ENCODE measurements at regions not wholly inside any gene's neighbourhood (a gene's known extent, or its start where the extent isn't known, plus 50 kb on each side); places are given as distances from the start of the nearest gene placed in this dataset.

DNA sequence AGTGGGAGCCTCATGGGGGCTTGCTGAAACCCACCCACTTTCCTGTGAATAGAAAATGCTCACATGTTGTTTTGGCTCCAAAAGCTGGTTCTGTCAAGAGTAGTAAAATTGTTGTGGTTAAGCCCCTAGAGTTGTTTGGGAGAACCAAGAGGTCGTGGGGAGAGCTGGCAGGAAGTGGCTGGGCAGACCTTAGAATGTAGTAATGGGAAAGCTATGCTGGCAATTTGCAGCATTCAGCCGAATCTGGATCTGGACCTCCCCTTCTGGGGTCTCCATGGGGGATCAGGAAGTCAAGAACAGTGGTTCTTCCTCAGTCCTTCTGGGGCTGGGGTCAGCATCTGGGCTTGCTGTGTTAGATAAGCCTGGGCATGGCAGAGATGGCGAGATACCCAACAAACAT is 150.6 kb upstream of the TBX3 start:
- H2BK120ac ChIP-seq (replicated peaks; ENCODE audit: low read depth, low read length): no peak overlapping the region
- DNase-seq (ENCODE audit: low read depth in 1 of 2, low spot score in 2 of 2): no peak
- H3K36me3 ChIP-seq (ENCODE audit: control insufficient read depth in 2 of 4, insufficient read depth in 4 of 4, low read length in 3 of 4): no peaks in the 10 kb centered on the region
- H2AFZ ChIP-seq (ENCODE audit: low read length): no peak overlapping the region
- H3K56ac ChIP-seq (replicated peaks; ENCODE audit: insufficient read length, low read depth, low read length): no peak overlapping the region
- H3K23me2 ChIP-seq (ENCODE audit: low read depth, low read length): peaks cover 4% of the 10 kb centered on the region; the same call in 1 of the 2 replicates
- no peak overlapping the region for H3K4ac ChIP-seq (replicated peaks; ENCODE audit: insufficient read length, low read depth, low read length)
- no peaks in the 10 kb centered on the region for H4K20me1 ChIP-seq (replicated peaks in 1 of 2; ENCODE audit: control insufficient read depth in 1 of 2, insufficient read depth in 2 of 2, low read length in 2 of 2)
- no peak overlapping the region for H3K4me2 ChIP-seq (ENCODE audit: insufficient read depth in 1 of 2, low read depth in 2 of 2, low read length in 2 of 2)
- H2BK12ac ChIP-seq (ENCODE audit: low read depth, low read length): no peak overlapping the region
- no peaks in the 10 kb centered on the region for H3K79me1 ChIP-seq (ENCODE audit: low read depth, low read length)
- peaks cover 3 to 7% of the 10 kb centered on the region in 2 experiments for H3K9me3 ChIP-seq (ENCODE audit: insufficient read depth in 2 of 2, low read depth in 1 of 2, low read length in 1 of 2)
- H2BK15ac ChIP-seq (ENCODE audit: low read length): no peak overlapping the region
- no peak overlapping the region for H3K14ac ChIP-seq (ENCODE audit: insufficient read length)
- no peak overlapping the region for H3K9ac ChIP-seq (replicated peaks in 1 of 4; ENCODE audit: extremely low read depth in 1 of 4, low read depth in 3 of 4, low read length in 3 of 4)
- H4K8ac ChIP-seq (ENCODE audit: extremely low read depth, insufficient read depth, low read length): no peak overlapping the region
- H3K23ac ChIP-seq (ENCODE audit: insufficient read length): no peak overlapping the region
- no peak overlapping the region for H4K91ac ChIP-seq (replicated peaks; ENCODE audit: insufficient read length, low read length)
- FAIRE-seq: no peak
- no peaks in the 10 kb centered on the region for H3K79me2 ChIP-seq (ENCODE audit: control insufficient read depth in 1 of 2, insufficient read depth in 2 of 2, low read length in 2 of 2)
- H3K27me3 ChIP-seq (replicated peaks in 1 of 4; ENCODE audit: control insufficient read depth in 3 of 4, extremely low read depth in 1 of 4, insufficient read depth in 3 of 4, low read length in 3 of 4): no peaks in the 10 kb centered on the region
- H4K5ac ChIP-seq (ENCODE audit: insufficient read length, low read depth, low read length): no peak overlapping the region
- WGBS, 2 experiments (ENCODE audit: extremely low coverage in 1 of 2, insufficient coverage in 1 of 2, insufficient read length in 1 of 2, insufficient replicate concordance in 2 of 2, low coverage in 1 of 2, low lambda C conversion rate in 2 of 2, missing lambda C conversion rate in 1 of 2): 78% methylated on average over 3 of the region's 3 CpGs; no CpG with 5 or more reads in 1 of the 2 experiments
- H3K4me1 ChIP-seq (replicated peaks in 1 of 4; ENCODE audit: control insufficient read depth in 3 of 4, insufficient read depth in 4 of 4, low read length in 3 of 4): no peaks in the 10 kb centered on the region
- no peak overlapping the region for H3K27ac ChIP-seq (ENCODE audit: low read depth, low read length)
- no peak overlapping the region for H2BK20ac ChIP-seq (ENCODE audit: low read length)
- no peak overlapping the region for H3K18ac ChIP-seq (ENCODE audit: extremely low read depth, low read length)
- POLR2A ChIA-PET (ENCODE audit: partially characterized antibody): interaction anchor here (0.7 to 1.0 kb wide), 2 partner anchors 10 to 959 kb away, joined by 3 to 4 read pairs; no protein-coding TSS in a partner anchor
- no peak overlapping the region for H2BK5ac ChIP-seq (ENCODE audit: low read depth, low read length)
- H3K4me3 ChIP-seq (ENCODE audit: extremely low read depth in 1 of 4, insufficient read depth in 2 of 4, low read depth in 3 of 4, low read length in 4 of 4): no peak overlapping the region
- H2AK5ac ChIP-seq (ENCODE audit: low read depth, low read length): no peak overlapping the region
- CTCF ChIA-PET (ENCODE audit: partially characterized antibody): no interaction called here
- TF ChIP-seq, protein P1, sequence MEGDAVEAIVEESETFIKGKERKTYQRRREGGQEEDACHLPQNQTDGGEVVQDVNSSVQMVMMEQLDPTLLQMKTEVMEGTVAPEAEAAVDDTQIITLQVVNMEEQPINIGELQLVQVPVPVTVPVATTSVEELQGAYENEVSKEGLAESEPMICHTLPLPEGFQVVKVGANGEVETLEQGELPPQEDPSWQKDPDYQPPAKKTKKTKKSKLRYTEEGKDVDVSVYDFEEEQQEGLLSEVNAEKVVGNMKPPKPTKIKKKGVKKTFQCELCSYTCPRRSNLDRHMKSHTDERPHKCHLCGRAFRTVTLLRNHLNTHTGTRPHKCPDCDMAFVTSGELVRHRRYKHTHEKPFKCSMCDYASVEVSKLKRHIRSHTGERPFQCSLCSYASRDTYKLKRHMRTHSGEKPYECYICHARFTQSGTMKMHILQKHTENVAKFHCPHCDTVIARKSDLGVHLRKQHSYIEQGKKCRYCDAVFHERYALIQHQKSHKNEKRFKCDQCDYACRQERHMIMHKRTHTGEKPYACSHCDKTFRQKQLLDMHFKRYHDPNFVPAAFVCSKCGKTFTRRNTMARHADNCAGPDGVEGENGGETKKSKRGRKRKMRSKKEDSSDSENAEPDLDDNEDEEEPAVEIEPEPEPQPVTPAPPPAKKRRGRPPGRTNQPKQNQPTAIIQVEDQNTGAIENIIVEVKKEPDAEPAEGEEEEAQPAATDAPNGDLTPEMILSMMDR (IDR thresholded peaks at IDR 0.05; ENCODE audit: control extremely low read depth in 1 of 3, insufficient read depth in 1 of 3, low read depth in 1 of 3, low read length in 3 of 3): no peak
- TF ChIP-seq POU5F1 (IDR thresholded peaks at IDR 0.05; ENCODE audit: low read depth, low read length) (no peak), CBX8 (IDR thresholded peaks at IDR 0.05; ENCODE audit: borderline replicate concordance, low read depth, low read length) (no peak), EZH2 (IDR thresholded peaks at IDR 0.05; ENCODE audit: low read depth, low read length, severe bottlenecking) (no peak), CHD2 (IDR thresholded peaks at IDR 0.05; ENCODE audit: low read length) (no peak), POLR2A (IDR thresholded peaks at IDR 0.05; ENCODE audit: control extremely low read depth in 1 of 2, low read depth in 2 of 2, low read length in 2 of 2) (no peak), SUZ12 (IDR thresholded peaks at IDR 0.05; ENCODE audit: low read length) (no peak), NANOG (IDR thresholded peaks at IDR 0.05; ENCODE audit: insufficient read depth, low read depth, low read length, poor library complexity, severe bottlenecking) (no peak), SIN3A (conservative IDR thresholded peaks at IDR 0.05 in 1 of 2, IDR thresholded peaks at IDR 0.05 in 1 of 2; ENCODE audit: low read depth in 1 of 2, low read length in 2 of 2) (no peak)
- TF ChIP-seq, protein P2, sequence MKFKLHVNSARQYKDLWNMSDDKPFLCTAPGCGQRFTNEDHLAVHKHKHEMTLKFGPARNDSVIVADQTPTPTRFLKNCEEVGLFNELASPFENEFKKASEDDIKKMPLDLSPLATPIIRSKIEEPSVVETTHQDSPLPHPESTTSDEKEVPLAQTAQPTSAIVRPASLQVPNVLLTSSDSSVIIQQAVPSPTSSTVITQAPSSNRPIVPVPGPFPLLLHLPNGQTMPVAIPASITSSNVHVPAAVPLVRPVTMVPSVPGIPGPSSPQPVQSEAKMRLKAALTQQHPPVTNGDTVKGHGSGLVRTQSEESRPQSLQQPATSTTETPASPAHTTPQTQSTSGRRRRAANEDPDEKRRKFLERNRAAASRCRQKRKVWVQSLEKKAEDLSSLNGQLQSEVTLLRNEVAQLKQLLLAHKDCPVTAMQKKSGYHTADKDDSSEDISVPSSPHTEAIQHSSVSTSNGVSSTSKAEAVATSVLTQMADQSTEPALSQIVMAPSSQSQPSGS (IDR thresholded peaks at IDR 0.05; ENCODE audit: low read length): no peak

Measured in H1 (cell line).